Osteoblast (primary cell): ENCODE measurements at regions not wholly inside any gene's neighbourhood (a gene's known extent, or its start where the extent isn't known, plus 50 kb on each side); places are given as distances from the start of the nearest gene placed in this dataset.

Experiments
- DNase-seq: peaks from one replicate; pipeline ENCODE4 v3.0.0; 2011; ENCODE audit warnings: low spot score, mixed read lengths; ENCODE audit not compliant: insufficient read length; ENCODE audit errors: missing footprints
- H2AFZ ChIP-seq: 2 replicates; pipeline ENCODE4 v1.6.0; 2011; ENCODE audit warnings: mild to moderate bottlenecking, low read length
- H3K27ac ChIP-seq: 2 replicates; pipeline ENCODE4 v1.5.1; 2011; ENCODE audit warnings: mild to moderate bottlenecking, low read depth, low read length, moderate library complexity
- H3K27me3 ChIP-seq: 2 replicates; pipeline ENCODE4 v1.6.0; 2012; ENCODE audit warnings: mild to moderate bottlenecking, control low read depth, inconsistent platforms, low read length, moderate library complexity; ENCODE audit not compliant: insufficient read depth
- H3K36me3 ChIP-seq: 2 replicates; pipeline ENCODE4 v1.5.1; 2011; ENCODE audit warnings: mild to moderate bottlenecking, low read length, control low read depth, moderate library complexity; ENCODE audit not compliant: insufficient read depth
- H3K4me1 ChIP-seq: 2 replicates; pipeline ENCODE4 v1.5.1; 2011; ENCODE audit warnings: mild to moderate bottlenecking, low read length, control low read depth, moderate library complexity; ENCODE audit not compliant: insufficient read depth
- H3K4me2 ChIP-seq: 2 replicates; pipeline ENCODE4 v1.6.0; 2011; ENCODE audit warnings: mild to moderate bottlenecking, low read length; ENCODE audit not compliant: insufficient read depth
- H3K4me3 ChIP-seq: fragments of 200-600 bp; sonication (generic); 3 replicates; pipeline ENCODE4 v1.5.1; 2012; ENCODE audit warnings: mild to moderate bottlenecking, low read length, inconsistent platforms; ENCODE audit not compliant: insufficient read depth
- H3K79me2 ChIP-seq: 2 replicates; pipeline ENCODE4 v1.6.0; 2012; ENCODE audit warnings: mild to moderate bottlenecking, low read length, control low read depth, inconsistent platforms; ENCODE audit not compliant: insufficient read depth
- H3K9me3 ChIP-seq: 2 replicates; pipeline ENCODE4 v1.5.1; 2011; ENCODE audit warnings: low read depth, low read length, control low read depth
- H4K20me1 ChIP-seq: 2 replicates; pipeline ENCODE4 v1.6.0; 2012; ENCODE audit warnings: mild to moderate bottlenecking, low read length, control low read depth; ENCODE audit not compliant: insufficient read depth
- TF ChIP-seq, protein P1 (sequence below): IDR thresholded peaks from 2 replicates; pipeline ENCODE4 v1.5.1; 2011; ENCODE audit warnings: mild to moderate bottlenecking, low read depth, low read length, moderate library complexity; ENCODE audit errors: extremely low read depth

DNA sequence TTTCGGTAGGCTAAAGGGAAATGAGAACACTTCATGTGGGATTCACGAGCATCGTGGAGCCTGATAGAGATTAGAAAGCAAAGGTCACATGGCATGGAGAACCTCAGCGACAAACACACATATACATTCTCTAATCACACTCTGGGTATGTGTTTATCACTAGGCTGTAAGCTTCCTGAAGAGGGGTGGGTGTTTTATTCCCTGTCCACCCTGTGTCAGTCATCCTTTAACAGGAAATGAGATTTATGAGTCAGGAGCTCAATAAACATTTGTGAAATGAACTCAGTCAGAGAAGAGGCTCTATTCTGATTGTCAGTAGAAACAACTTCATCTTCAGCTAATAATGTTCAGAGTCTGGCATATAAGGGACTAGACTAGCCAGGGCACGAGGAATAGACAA, 71.7 kb upstream of the EIF3M start:
- Histone ChIP-seq H3K79me2 (no peaks in the 10 kb centered on the region), H4K20me1 (no peaks in the 10 kb centered on the region), H3K9me3 (no peaks in the 10 kb centered on the region), H3K4me1 (no peaks in the 10 kb centered on the region), H3K4me2 (no peak overlapping the region), H3K36me3 (no peaks in the 10 kb centered on the region), H2AFZ (no peak overlapping the region), H3K27me3 (no peaks in the 10 kb centered on the region), H3K4me3 (no peak overlapping the region), H3K27ac (no peak overlapping the region)
- TF ChIP-seq, protein P1, sequence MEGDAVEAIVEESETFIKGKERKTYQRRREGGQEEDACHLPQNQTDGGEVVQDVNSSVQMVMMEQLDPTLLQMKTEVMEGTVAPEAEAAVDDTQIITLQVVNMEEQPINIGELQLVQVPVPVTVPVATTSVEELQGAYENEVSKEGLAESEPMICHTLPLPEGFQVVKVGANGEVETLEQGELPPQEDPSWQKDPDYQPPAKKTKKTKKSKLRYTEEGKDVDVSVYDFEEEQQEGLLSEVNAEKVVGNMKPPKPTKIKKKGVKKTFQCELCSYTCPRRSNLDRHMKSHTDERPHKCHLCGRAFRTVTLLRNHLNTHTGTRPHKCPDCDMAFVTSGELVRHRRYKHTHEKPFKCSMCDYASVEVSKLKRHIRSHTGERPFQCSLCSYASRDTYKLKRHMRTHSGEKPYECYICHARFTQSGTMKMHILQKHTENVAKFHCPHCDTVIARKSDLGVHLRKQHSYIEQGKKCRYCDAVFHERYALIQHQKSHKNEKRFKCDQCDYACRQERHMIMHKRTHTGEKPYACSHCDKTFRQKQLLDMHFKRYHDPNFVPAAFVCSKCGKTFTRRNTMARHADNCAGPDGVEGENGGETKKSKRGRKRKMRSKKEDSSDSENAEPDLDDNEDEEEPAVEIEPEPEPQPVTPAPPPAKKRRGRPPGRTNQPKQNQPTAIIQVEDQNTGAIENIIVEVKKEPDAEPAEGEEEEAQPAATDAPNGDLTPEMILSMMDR = no peak
- peak; percentile 42 for DNase-seq

DNA sequence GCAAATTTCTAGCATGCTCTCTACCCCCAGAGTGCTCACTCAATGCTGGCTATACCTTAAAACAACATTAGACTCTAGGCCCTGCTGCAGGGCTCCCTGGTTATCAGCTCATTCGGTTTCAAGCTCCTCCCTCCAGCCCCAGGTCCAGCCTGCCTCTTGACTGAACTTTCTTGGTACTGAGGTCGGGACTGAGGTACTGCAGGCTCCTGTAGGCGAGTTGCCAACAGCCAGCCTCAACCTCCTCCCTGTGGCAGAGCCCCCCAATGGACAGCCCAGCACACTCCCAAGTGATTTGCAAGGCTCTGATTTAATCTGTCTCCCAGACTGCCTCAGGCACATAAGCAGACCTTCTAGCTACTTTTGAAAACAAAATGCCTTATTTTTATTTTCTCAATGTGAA, 73.6 kb upstream of the EIF3M start:
- H4K20me1 ChIP-seq = no peaks in the 10 kb centered on the region
- H3K4me2 ChIP-seq = no peak overlapping the region
- H3K36me3 ChIP-seq = no peaks in the 10 kb centered on the region
- DNase-seq = no peak
- H2AFZ ChIP-seq = no peak overlapping the region
- TF ChIP-seq, protein P1 = no peak
- H3K4me3 ChIP-seq = no peak overlapping the region
- no peaks in the 10 kb centered on the region for H3K9me3 ChIP-seq
- H3K27ac ChIP-seq = no peak overlapping the region
- no peaks in the 10 kb centered on the region for H3K79me2 ChIP-seq
- H3K27me3 ChIP-seq = no peaks in the 10 kb centered on the region
- no peaks in the 10 kb centered on the region for H3K4me1 ChIP-seq

DNA sequence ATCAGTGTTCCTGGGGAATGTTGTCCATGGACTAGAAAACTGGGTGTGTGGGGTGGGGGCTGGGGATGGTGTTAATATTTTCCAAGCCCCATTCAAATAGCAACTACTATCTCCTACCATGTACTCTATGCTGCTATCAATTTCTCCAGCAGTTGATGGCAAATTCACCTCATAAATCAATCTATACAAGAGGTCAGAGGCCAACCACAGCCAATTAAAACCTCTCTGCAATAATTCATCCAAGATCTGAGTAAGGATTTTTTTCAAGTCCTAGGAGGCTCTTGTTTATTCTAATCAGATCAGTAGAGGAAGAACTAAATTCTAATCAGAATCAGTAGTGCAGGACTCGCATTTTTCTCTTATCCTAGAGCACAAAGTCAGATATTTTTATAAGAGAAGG, 73.4 kb upstream of the WT1 start:
- no peak overlapping the region for H3K4me2 ChIP-seq
- H3K27ac ChIP-seq = no peak overlapping the region
- no peaks in the 10 kb centered on the region for H3K36me3 ChIP-seq
- H3K9me3 ChIP-seq = no peaks in the 10 kb centered on the region
- no peaks in the 10 kb centered on the region for H3K79me2 ChIP-seq
- DNase-seq = no peak
- H4K20me1 ChIP-seq = no peaks in the 10 kb centered on the region
- no peaks in the 10 kb centered on the region for H3K4me1 ChIP-seq
- TF ChIP-seq, protein P1 = no peak
- no peaks in the 10 kb centered on the region for H3K27me3 ChIP-seq
- H3K4me3 ChIP-seq = no peak overlapping the region
- no peak overlapping the region for H2AFZ ChIP-seq

DNA sequence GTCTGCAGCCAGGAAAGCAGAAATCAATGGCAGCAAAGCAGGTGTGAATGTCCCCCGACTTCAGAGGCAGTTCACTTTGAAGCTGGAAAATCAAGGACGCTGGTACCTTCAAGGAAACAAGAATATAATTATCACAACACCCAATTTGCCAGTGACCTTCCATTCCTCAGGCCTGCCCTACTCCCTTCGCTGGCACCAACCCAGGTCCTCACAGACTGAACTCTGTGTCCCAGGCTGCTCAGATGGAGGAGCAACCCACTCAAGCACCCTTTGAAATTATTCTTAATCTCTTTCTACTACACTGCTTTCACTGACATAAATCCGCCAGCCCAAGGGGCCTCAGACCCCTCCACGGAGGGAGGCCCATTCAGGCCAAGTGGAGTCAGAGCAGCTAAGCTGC, 64.7 kb upstream of the WT1 start:
- H2AFZ ChIP-seq = no peak overlapping the region
- H3K36me3 ChIP-seq = no peaks in the 10 kb centered on the region
- TF ChIP-seq, protein P1 = no peak
- H3K9me3 ChIP-seq = no peaks in the 10 kb centered on the region
- H3K4me2 ChIP-seq = no peak overlapping the region
- H3K79me2 ChIP-seq = no peaks in the 10 kb centered on the region
- no peaks in the 10 kb centered on the region for H3K4me1 ChIP-seq
- no peak overlapping the region for H3K4me3 ChIP-seq
- H3K27me3 ChIP-seq = no peaks in the 10 kb centered on the region
- H3K27ac ChIP-seq = no peak overlapping the region
- DNase-seq = peak; percentile 13
- no peaks in the 10 kb centered on the region for H4K20me1 ChIP-seq
